ENCODE measurements at regions not wholly inside any gene's neighbourhood (a gene's known extent, or its start where the extent isn't known, plus 50 kb on each side); places are given as distances from the start of the nearest gene placed in this dataset.

DNA sequence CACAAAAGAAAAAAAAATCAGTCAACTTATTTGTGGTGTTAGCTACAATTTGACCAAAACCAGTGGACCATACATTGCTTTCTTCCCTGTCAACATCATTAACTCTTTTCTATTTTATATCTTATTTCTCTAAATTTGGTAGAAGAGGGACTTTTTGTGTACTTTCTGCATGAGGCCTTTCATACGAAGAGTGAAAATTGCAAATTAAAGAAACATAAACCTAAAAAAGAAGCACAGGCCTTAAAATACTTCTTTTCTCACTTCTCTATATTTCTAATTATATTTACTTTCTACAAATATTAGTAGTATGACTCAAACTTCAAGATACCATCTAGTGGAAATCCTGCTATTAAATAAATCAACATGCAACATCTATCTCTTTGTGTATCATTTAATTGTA is 1073.4 kb upstream of the ZEB2 start:
- Histone ChIP-seq H3K27ac (replicated peaks) (no peak overlapping the region), H3K27me3 (ENCODE audit: insufficient read depth, poor library complexity, severe bottlenecking) (no peaks in the 10 kb centered on the region), H3K4me3 (replicated peaks; ENCODE audit: insufficient read depth, low read length) (no peak overlapping the region)
- TF ChIP-seq, protein P1, sequence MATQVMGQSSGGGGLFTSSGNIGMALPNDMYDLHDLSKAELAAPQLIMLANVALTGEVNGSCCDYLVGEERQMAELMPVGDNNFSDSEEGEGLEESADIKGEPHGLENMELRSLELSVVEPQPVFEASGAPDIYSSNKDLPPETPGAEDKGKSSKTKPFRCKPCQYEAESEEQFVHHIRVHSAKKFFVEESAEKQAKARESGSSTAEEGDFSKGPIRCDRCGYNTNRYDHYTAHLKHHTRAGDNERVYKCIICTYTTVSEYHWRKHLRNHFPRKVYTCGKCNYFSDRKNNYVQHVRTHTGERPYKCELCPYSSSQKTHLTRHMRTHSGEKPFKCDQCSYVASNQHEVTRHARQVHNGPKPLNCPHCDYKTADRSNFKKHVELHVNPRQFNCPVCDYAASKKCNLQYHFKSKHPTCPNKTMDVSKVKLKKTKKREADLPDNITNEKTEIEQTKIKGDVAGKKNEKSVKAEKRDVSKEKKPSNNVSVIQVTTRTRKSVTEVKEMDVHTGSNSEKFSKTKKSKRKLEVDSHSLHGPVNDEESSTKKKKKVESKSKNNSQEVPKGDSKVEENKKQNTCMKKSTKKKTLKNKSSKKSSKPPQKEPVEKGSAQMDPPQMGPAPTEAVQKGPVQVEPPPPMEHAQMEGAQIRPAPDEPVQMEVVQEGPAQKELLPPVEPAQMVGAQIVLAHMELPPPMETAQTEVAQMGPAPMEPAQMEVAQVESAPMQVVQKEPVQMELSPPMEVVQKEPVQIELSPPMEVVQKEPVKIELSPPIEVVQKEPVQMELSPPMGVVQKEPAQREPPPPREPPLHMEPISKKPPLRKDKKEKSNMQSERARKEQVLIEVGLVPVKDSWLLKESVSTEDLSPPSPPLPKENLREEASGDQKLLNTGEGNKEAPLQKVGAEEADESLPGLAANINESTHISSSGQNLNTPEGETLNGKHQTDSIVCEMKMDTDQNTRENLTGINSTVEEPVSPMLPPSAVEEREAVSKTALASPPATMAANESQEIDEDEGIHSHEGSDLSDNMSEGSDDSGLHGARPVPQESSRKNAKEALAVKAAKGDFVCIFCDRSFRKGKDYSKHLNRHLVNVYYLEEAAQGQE (IDR thresholded peaks at IDR 0.05; ENCODE audit: insufficient replicate concordance, low read depth): no peak
- TF ChIP-seq, protein P2, sequence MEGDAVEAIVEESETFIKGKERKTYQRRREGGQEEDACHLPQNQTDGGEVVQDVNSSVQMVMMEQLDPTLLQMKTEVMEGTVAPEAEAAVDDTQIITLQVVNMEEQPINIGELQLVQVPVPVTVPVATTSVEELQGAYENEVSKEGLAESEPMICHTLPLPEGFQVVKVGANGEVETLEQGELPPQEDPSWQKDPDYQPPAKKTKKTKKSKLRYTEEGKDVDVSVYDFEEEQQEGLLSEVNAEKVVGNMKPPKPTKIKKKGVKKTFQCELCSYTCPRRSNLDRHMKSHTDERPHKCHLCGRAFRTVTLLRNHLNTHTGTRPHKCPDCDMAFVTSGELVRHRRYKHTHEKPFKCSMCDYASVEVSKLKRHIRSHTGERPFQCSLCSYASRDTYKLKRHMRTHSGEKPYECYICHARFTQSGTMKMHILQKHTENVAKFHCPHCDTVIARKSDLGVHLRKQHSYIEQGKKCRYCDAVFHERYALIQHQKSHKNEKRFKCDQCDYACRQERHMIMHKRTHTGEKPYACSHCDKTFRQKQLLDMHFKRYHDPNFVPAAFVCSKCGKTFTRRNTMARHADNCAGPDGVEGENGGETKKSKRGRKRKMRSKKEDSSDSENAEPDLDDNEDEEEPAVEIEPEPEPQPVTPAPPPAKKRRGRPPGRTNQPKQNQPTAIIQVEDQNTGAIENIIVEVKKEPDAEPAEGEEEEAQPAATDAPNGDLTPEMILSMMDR (IDR thresholded peaks at IDR 0.05; ENCODE audit: insufficient read depth, low read length): no peak
- TF ChIP-seq POLR2AphosphoS5 (IDR thresholded peaks at IDR 0.05; ENCODE audit: low read depth) (no peak), SPI1 (IDR thresholded peaks at IDR 0.05; ENCODE audit: borderline replicate concordance, low read depth) (no peak), GABPA (IDR thresholded peaks at IDR 0.05; ENCODE audit: low read depth) (no peak)
- DNase-seq (ENCODE audit: low read depth in 1 of 2, low spot score in 1 of 2): no peak

DNA sequence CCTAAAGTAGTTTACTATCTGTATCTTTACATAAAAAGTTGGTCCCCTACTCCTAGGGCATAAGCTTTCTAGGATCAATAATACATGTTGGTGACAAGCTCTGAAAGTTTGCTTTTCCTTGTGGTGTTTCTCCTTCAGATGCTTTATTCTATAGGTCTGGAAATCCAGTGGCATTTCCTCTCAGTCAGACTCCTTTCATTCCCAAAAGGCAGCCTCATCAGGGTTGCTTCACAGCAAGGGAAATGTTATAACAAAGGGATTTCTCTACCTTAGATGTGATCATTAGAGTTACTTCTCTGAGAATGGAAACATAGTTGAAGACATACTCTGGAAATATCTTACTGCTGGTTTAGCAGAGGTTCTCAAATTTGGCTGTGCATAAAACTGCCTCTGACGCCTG is 1072.4 kb upstream of the ZEB2 start:
- DNase-seq (ENCODE audit: low read depth in 1 of 2, low spot score in 1 of 2): no peak
- Histone ChIP-seq H3K4me3 (replicated peaks; ENCODE audit: insufficient read depth, low read length) (no peak overlapping the region), H3K27me3 (ENCODE audit: insufficient read depth, poor library complexity, severe bottlenecking) (no peaks in the 10 kb centered on the region), H3K27ac (replicated peaks) (no peak overlapping the region)
- TF ChIP-seq, protein P1 (IDR thresholded peaks at IDR 0.05; ENCODE audit: insufficient replicate concordance, low read depth): no peak
- TF ChIP-seq POLR2AphosphoS5 (IDR thresholded peaks at IDR 0.05; ENCODE audit: low read depth) (no peak), GABPA (IDR thresholded peaks at IDR 0.05; ENCODE audit: low read depth) (no peak), SPI1 (IDR thresholded peaks at IDR 0.05; ENCODE audit: borderline replicate concordance, low read depth) (no peak)
- TF ChIP-seq, protein P2 (IDR thresholded peaks at IDR 0.05; ENCODE audit: insufficient read depth, low read length): no peak

DNA sequence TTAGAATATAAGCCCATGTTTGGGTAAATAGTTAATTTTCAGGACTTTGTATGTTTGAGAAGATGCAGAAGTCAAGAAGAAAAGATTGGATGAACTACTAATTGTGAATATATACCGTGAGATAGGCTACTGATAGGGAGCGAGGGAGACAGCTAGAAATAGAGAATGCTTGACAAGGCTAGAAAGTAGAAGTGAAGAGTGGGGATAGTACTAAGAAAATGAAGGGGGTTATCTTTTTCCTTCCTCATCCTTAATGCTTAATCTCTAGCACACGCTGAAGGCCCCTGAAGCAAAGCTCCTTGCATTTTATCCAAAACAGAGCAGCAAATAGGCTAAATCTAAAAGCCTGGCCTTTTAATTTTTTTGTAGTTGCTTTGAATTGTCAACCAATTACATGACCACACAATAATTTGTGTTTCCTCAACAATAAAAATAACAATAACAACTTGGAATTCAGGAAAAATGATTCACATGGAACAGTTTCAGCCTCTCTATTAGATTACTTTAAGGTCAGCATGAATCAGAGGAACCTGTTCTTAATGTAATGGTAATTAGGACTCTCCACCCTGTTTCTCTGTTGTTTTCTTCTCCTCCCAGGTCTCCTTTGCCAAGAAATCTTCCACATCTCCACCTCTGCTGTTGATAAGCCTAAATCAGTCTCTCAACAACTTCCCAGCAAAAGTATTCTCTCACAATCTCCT is 1071.3 kb upstream of the ZEB2 start:
- Histone ChIP-seq H3K4me3 (replicated peaks; ENCODE audit: insufficient read depth, low read length) (no peak overlapping the region), H3K27ac (replicated peaks) (no peak overlapping the region), H3K27me3 (ENCODE audit: insufficient read depth, poor library complexity, severe bottlenecking) (no peaks in the 10 kb centered on the region)
- TF ChIP-seq POLR2AphosphoS5 (IDR thresholded peaks at IDR 0.05; ENCODE audit: low read depth) (no peak), GABPA (IDR thresholded peaks at IDR 0.05; ENCODE audit: low read depth) (no peak)
- TF ChIP-seq, protein P1 (IDR thresholded peaks at IDR 0.05; ENCODE audit: insufficient replicate concordance, low read depth): no peak
- TF ChIP-seq, protein P2 (IDR thresholded peaks at IDR 0.05; ENCODE audit: insufficient read depth, low read length): no peak
- no peak for DNase-seq (ENCODE audit: low read depth in 1 of 2, low spot score in 1 of 2)

Measured in HL-60 (cell line).